ENCODE measurements at regions not wholly inside any gene's neighbourhood (a gene's known extent, or its start where the extent isn't known, plus 50 kb on each side); places are given as distances from the start of the nearest gene placed in this dataset.

GRCh38 chr2:220704810-220705209 lies 867.3 kb downstream of the EPHA4 start (continued):
- TF ChIP-seq, protein P1, sequence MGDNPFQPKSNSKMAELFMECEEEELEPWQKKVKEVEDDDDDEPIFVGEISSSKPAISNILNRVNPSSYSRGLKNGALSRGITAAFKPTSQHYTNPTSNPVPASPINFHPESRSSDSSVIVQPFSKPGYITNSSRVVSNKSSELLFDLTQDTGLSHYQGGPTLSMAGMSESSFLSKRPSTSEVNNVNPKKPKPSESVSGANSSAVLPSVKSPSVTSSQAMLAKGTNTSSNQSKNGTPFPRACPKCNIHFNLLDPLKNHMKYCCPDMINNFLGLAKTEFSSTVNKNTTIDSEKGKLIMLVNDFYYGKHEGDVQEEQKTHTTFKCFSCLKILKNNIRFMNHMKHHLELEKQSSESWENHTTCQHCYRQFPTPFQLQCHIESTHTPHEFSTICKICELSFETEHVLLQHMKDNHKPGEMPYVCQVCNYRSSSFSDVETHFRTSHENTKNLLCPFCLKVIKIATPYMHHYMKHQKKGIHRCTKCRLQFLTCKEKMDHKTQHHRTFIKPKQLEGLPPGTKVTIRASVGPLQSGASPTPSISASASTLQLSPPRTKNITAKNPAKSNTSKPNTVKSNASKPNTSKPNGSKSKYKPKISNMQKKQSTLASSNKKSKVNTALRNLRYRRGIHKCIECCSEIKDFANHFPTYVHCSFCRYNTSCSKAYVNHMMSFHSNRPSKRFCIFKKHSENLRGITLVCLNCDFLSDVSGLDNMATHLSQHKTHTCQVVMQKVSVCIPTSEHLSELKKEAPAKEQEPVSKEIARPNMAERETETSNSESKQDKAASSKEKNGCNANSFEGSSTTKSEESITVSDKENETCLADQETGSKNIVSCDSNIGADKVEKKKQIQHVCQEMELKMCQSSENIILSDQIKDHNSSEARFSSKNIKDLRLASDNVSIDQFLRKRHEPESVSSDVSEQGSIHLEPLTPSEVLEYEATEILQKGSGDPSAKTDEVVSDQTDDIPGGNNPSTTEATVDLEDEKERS (tag by site-specific recombination; IDR thresholded peaks at IDR 0.05), result no peak
- TF ChIP-seq, protein P2, sequence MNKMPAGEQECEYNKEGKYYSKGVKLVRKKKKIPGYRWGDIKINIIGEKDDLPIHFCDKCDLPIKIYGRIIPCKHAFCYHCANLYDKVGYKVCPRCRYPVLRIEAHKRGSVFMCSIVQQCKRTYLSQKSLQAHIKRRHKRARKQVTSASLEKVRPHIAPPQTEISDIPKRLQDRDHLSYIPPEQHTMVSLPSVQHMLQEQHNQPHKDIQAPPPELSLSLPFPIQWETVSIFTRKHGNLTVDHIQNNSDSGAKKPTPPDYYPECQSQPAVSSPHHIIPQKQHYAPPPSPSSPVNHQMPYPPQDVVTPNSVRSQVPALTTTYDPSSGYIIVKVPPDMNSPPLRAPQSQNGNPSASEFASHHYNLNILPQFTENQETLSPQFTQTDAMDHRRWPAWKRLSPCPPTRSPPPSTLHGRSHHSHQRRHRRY (tag by site-specific recombination; IDR thresholded peaks at IDR 0.05), result no peak
- TF ChIP-seq ZNF274 (IDR thresholded peaks at IDR 0.05; ENCODE audit: low read length), result no peak
- no peak for TF ChIP-seq ZNF274 (tag by site-specific recombination; IDR thresholded peaks at IDR 0.05; ENCODE audit: borderline replicate concordance)

DNA sequence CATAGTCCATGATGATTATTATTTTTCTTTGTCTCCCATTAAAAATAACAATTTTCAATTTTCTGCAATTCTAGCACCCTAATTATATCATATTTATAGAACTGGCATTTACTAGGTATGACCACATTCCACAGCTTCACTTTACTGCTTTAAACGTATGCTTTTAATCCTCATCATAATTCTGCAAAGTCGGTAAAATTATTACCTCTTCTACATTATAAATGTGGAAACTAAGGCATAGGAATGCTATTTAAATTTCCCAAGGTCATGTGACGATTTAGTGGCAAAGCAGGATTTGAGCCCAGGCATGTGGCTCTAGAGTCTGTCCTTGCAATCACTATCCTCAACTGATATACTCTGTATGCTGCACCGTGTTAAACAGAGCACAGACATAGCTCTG lies 866.4 kb downstream of the EPHA4 start:
- ChIA-PET CTCF (no interaction called here), POLR2A (no interaction called here)
- Histone ChIP-seq H3K4me3 (ENCODE audit: low read depth, low read length) (no peak overlapping the region), H3K36me3 (ENCODE audit: control insufficient read depth in 2 of 2, insufficient read depth in 1 of 2, low read length in 2 of 2) (no peaks in the 10 kb centered on the region), H3K4me1 (ENCODE audit: control insufficient read depth, insufficient read depth, low read length) (no peaks in the 10 kb centered on the region), H3K9me3 (ENCODE audit: control insufficient read depth, insufficient read depth, low read depth, low read length) (no peaks in the 10 kb centered on the region), H3K27ac (ENCODE audit: extremely low read depth, low read depth, low read length) (no peak overlapping the region)
- TF ChIP-seq ZNF777 (tag by site-specific recombination; IDR thresholded peaks at IDR 0.05; ENCODE audit: borderline replicate concordance) (no peak), ZNF24 (tag by site-specific recombination; IDR thresholded peaks at IDR 0.05) (no peak)

DNA sequence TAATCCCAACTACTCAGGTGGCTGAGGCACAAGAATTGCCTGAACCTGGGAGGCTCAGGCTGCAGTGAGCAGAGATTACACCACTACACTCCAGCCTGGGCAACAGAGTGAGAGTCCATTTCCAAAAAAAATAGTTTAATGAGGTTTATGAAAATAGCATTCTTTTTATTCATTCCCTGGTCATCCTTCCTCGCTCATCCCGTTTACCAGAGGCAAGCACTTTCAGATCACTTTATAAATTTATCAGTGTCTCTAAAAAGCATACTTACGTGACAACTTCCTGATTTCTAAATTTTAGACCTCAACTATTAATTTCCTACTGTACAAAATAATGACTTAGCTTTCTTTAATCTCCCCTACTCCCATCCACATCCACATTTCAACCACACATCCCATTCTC lies 864.8 kb downstream of the EPHA4 start:
- H3K4me1 ChIP-seq (ENCODE audit: control insufficient read depth, insufficient read depth, low read length), result no peaks in the 10 kb centered on the region
- no peaks in the 10 kb centered on the region for H3K9me3 ChIP-seq (ENCODE audit: control insufficient read depth, insufficient read depth, low read depth, low read length)
- no peak overlapping the region for H3K4me3 ChIP-seq (ENCODE audit: low read depth, low read length)
- ChIA-PET CTCF (no interaction called here), POLR2A (no interaction called here)
- TF ChIP-seq ZNF544 (tag by site-specific recombination; IDR thresholded peaks at IDR 0.05), result no peak
- no peak for TF ChIP-seq ZNF600 (tag by site-specific recombination; IDR thresholded peaks at IDR 0.05)
- TF ChIP-seq SCRT1 (tag by site-specific recombination; IDR thresholded peaks at IDR 0.05; ENCODE audit: borderline replicate concordance), result no peak
- no peak for TF ChIP-seq KLF9 (tag by site-specific recombination; IDR thresholded peaks at IDR 0.05; ENCODE audit: low read depth)
- TF ChIP-seq ZNF76 (tag by site-specific recombination; IDR thresholded peaks at IDR 0.05; ENCODE audit: borderline replicate concordance, low read depth), result no peak
- TF ChIP-seq ZNF623 (tag by site-specific recombination; IDR thresholded peaks at IDR 0.05), result no peak
- TF ChIP-seq TRIM28 (IDR thresholded peaks at IDR 0.05; ENCODE audit: borderline replicate concordance, low read length), result no peak
- TF ChIP-seq ZNF23 (tag by site-specific recombination; IDR thresholded peaks at IDR 0.05; ENCODE audit: borderline replicate concordance), result no peak
- TF ChIP-seq ZNF670 (tag by site-specific recombination; IDR thresholded peaks at IDR 0.05; ENCODE audit: low read depth), result no peak
- no peaks in the 10 kb centered on the region for H3K36me3 ChIP-seq (ENCODE audit: control insufficient read depth in 2 of 2, insufficient read depth in 1 of 2, low read length in 2 of 2)
- H3K27ac ChIP-seq (ENCODE audit: extremely low read depth, low read depth, low read length), result no peak overlapping the region

- Histone ChIP-seq H3K4me3 (ENCODE audit: low read depth, low read length) (no peak overlapping the region), H3K27ac (ENCODE audit: extremely low read depth, low read depth, low read length) (no peak overlapping the region), H3K36me3 (ENCODE audit: control insufficient read depth in 2 of 2, insufficient read depth in 1 of 2, low read length in 2 of 2) (no peaks in the 10 kb centered on the region), H3K4me1 (ENCODE audit: control insufficient read depth, insufficient read depth, low read length) (no peaks in the 10 kb centered on the region), H3K9me3 (ENCODE audit: control insufficient read depth, insufficient read depth, low read depth, low read length) (no peaks in the 10 kb centered on the region)
- ChIA-PET POLR2A (no interaction called here), CTCF (no interaction called here)
- TF ChIP-seq ZNF416 (tag by site-specific recombination; IDR thresholded peaks at IDR 0.05) (no peak), ZNF19 (tag by site-specific recombination; IDR thresholded peaks at IDR 0.05; ENCODE audit: low read depth) (no peak), ZNF133 (tag by site-specific recombination; IDR thresholded peaks at IDR 0.05) (no peak), ZNF2 (tag by site-specific recombination; IDR thresholded peaks at IDR 0.05) (no peak), SP7 (tag by site-specific recombination; IDR thresholded peaks at IDR 0.05) (no peak), ZNF830 (tag by site-specific recombination; IDR thresholded peaks at IDR 0.05; ENCODE audit: low read depth) (no peak), ZNF473 (tag by site-specific recombination; IDR thresholded peaks at IDR 0.05) (no peak)
These were observed 863.7 kb downstream of the EPHA4 start for GRCh38 chr2:220708366-220708765.
